ENCODE measurements at regions not wholly inside any gene's neighbourhood (a gene's known extent, or its start where the extent isn't known, plus 50 kb on each side); places are given as distances from the start of the nearest gene placed in this dataset.

- H3K4me2 ChIP-seq (replicated peaks; ENCODE audit: low read depth, low read length, poor library complexity, severe bottlenecking) = no peak overlapping the region
- no peaks in the 10 kb centered on the region for H3K4me1 Mint-ChIP-seq
- H3K27me3 Mint-ChIP-seq = peaks cover 5% of the 10 kb centered on the region
- no peaks in the 10 kb centered on the region for H3K27me3 ChIP-seq (replicated peaks in 1 of 4; ENCODE audit: control extremely low read depth in 1 of 4, control insufficient read depth in 3 of 4, insufficient read depth in 4 of 4, low read length in 3 of 4)
- H3K27ac Mint-ChIP-seq = no peak overlapping the region
- H3K9ac ChIP-seq (ENCODE audit: low read length) = no peak overlapping the region
- TF ChIP-seq EZH2 (IDR thresholded peaks at IDR 0.05; ENCODE audit: borderline replicate concordance, insufficient read depth, low read depth, low read length, poor library complexity, severe bottlenecking) = no peak
- TF ChIP-seq CTCF (IDR thresholded peaks at IDR 0.05) = no peak
- no peaks in the 10 kb centered on the region for H4K20me1 ChIP-seq (ENCODE audit: control insufficient read depth, insufficient read depth, low read length, poor library complexity, severe bottlenecking)
- intact Hi-C loops (cut with micrococcal nuclease) = no loop called here
- H3K4me3 ChIP-seq (ENCODE audit: control extremely low read depth in 1 of 5, extremely low read depth in 1 of 5, insufficient read depth in 1 of 5, low read depth in 2 of 5, low read length in 4 of 5) = no peak overlapping the region
- H3K9me3 ChIP-seq (ENCODE audit: control extremely low read depth in 1 of 3, control insufficient read depth in 2 of 3, insufficient read depth in 1 of 3, low read length in 2 of 3) = no peaks in the 10 kb centered on the region
- no peaks in the 10 kb centered on the region for H3K4me1 ChIP-seq (ENCODE audit: control insufficient read depth in 2 of 2, insufficient read depth in 2 of 2, low read length in 2 of 2)
- ATAC-seq (ENCODE audit: low read depth) (no peak), DNase-seq (no peak)
- ChIA-PET POLR2A (no interaction called here), CTCF (no interaction called here)
- 100% methylated on average over 1 of the region's 1 CpG for WGBS (ENCODE audit: insufficient coverage)
- H2AFZ ChIP-seq (ENCODE audit: insufficient read depth, low read depth, low read length, poor library complexity, severe bottlenecking) = no peak overlapping the region
- no peaks in the 10 kb centered on the region for H3K79me2 ChIP-seq (ENCODE audit: control insufficient read depth, insufficient read depth, low read length)
- H3K36me3 ChIP-seq (replicated peaks in 1 of 2; ENCODE audit: control extremely low read depth in 1 of 2, control insufficient read depth in 1 of 2, extremely low read depth in 1 of 2, insufficient read depth in 2 of 2, low read length in 1 of 2) = no peaks in the 10 kb centered on the region
- no peak overlapping the region for H3K4me3 Mint-ChIP-seq
- no peak overlapping the region for H3K27ac ChIP-seq (ENCODE audit: low read length in 2 of 2)
- no peaks in the 10 kb centered on the region for H3K9me3 Mint-ChIP-seq (ENCODE audit: insufficient read depth)
These were observed 213.4 kb downstream of the GPD2 start for GRCh38 chr2:156649596-156649995.

- no peak overlapping the region for H3K27ac ChIP-seq (ENCODE audit: low read length in 2 of 2)
- H3K27me3 Mint-ChIP-seq = no peaks in the 10 kb centered on the region
- DNase-seq = no peak
- no peak overlapping the region for H3K27ac Mint-ChIP-seq
- H3K79me2 ChIP-seq (ENCODE audit: control insufficient read depth, insufficient read depth, low read length) = no peaks in the 10 kb centered on the region
- H3K9me3 ChIP-seq (ENCODE audit: control extremely low read depth in 1 of 3, control insufficient read depth in 2 of 3, insufficient read depth in 1 of 3, low read length in 2 of 3) = no peaks in the 10 kb centered on the region
- H2AFZ ChIP-seq (ENCODE audit: insufficient read depth, low read depth, low read length, poor library complexity, severe bottlenecking) = no peak overlapping the region
- no peaks in the 10 kb centered on the region for H4K20me1 ChIP-seq (ENCODE audit: control insufficient read depth, insufficient read depth, low read length, poor library complexity, severe bottlenecking)
- no peaks in the 10 kb centered on the region for H3K27me3 ChIP-seq (replicated peaks in 1 of 4; ENCODE audit: control extremely low read depth in 1 of 4, control insufficient read depth in 3 of 4, insufficient read depth in 4 of 4, low read length in 3 of 4)
- H3K9me3 Mint-ChIP-seq (ENCODE audit: insufficient read depth) = no peaks in the 10 kb centered on the region
- H3K4me3 ChIP-seq (ENCODE audit: control extremely low read depth in 1 of 5, extremely low read depth in 1 of 5, insufficient read depth in 1 of 5, low read depth in 2 of 5, low read length in 4 of 5) = no peak overlapping the region
- no peak overlapping the region for H3K9ac ChIP-seq (ENCODE audit: low read length)
- intact Hi-C loops (cut with micrococcal nuclease) = no loop called here
- no peak for ATAC-seq (ENCODE audit: low read depth)
- H3K4me2 ChIP-seq (replicated peaks; ENCODE audit: low read depth, low read length, poor library complexity, severe bottlenecking) = no peak overlapping the region
- H3K4me3 Mint-ChIP-seq = no peak overlapping the region
- H3K4me1 Mint-ChIP-seq = no peaks in the 10 kb centered on the region
- POLR2A ChIA-PET = no interaction called here
- TF ChIP-seq CTCF (IDR thresholded peaks at IDR 0.05) (no peak), EZH2 (IDR thresholded peaks at IDR 0.05; ENCODE audit: borderline replicate concordance, insufficient read depth, low read depth, low read length, poor library complexity, severe bottlenecking) (no peak)
- no peaks in the 10 kb centered on the region for H3K36me3 ChIP-seq (replicated peaks in 1 of 2; ENCODE audit: control extremely low read depth in 1 of 2, control insufficient read depth in 1 of 2, extremely low read depth in 1 of 2, insufficient read depth in 2 of 2, low read length in 1 of 2)
- CTCF ChIA-PET = no interaction called here
- no peaks in the 10 kb centered on the region for H3K4me1 ChIP-seq (ENCODE audit: control insufficient read depth in 2 of 2, insufficient read depth in 2 of 2, low read length in 2 of 2)
These were observed 216.5 kb downstream of the GPD2 start for GRCh38 chr2:156652691-156653090.

Data from B cell (primary cell).